Heart left ventricle (tissue), 13 donors: ENCODE measurements at regions not wholly inside any gene's neighbourhood (a gene's known extent, or its start where the extent isn't known, plus 50 kb on each side); places are given as distances from the start of the nearest gene placed in this dataset.

Source experiments
- POLR2A ChIP-seq, 2 donors: fragments of 450-650 bp; IDR thresholded peaks; one replicate each; pipeline ENCODE4 v1.6.1; 2017; ENCODE audit warnings: antibody characterized with exemption in 2 of 2, mild to moderate bottlenecking in 2 of 2, moderate library complexity in 2 of 2
- TF ChIP-seq, protein P1 (sequence below), 12 donors: fragments of 200-600 bp; sonication (generic) in 4 of 12; IDR thresholded peaks; one replicate each; pipeline versions ENCODE4 v1.5.0 to v1.8.0; 2018 to 2022; ENCODE audit warnings: antibody characterized with exemption in 12 of 12, mild to moderate bottlenecking in 5 of 12
- donor health status: ischemic (EF 13 %, LVEDD 7.1; RV severe dilation, severe dysfunction).
- donor health status: DM: no; HTN: yes; CAD: no.
- donor health status: DM: no; HTN: no; CAD: no.
- donor health status: ischemic (EF 25% LVEDD 6.9; RV normal size, moderate dysfunction).
- donor health status: ischemic (EF 25% LVEDD 5.7; RV mildly dilated, moderate dysfunction).
- donor health status: ischemic (EF 35%, LVEDD 5.7; RV mildly dilated, moderate dysfunction).
- donor health status: nonischemic (EF 11% LVEDD 7.7; RV severe dilation, severe dysfunction).
- donor health status: DM: yes; HTN: yes; CAD: no.
- donor health status: PGD.
- donor health status: ischemic (EF 29% LVEDD 5.4; RV normal size, mild dysfunction).
- donor health status: nonischemic (EF 23%, LVEDD 6.1; RV moderate dilation, normal function).

GRCh38 chr1:22238356-22239224, 95.7 kb upstream of the WNT4 start:
- TF ChIP-seq POLR2A (IDR thresholded peaks at IDR 0.05): no peak
- TF ChIP-seq, protein P1, sequence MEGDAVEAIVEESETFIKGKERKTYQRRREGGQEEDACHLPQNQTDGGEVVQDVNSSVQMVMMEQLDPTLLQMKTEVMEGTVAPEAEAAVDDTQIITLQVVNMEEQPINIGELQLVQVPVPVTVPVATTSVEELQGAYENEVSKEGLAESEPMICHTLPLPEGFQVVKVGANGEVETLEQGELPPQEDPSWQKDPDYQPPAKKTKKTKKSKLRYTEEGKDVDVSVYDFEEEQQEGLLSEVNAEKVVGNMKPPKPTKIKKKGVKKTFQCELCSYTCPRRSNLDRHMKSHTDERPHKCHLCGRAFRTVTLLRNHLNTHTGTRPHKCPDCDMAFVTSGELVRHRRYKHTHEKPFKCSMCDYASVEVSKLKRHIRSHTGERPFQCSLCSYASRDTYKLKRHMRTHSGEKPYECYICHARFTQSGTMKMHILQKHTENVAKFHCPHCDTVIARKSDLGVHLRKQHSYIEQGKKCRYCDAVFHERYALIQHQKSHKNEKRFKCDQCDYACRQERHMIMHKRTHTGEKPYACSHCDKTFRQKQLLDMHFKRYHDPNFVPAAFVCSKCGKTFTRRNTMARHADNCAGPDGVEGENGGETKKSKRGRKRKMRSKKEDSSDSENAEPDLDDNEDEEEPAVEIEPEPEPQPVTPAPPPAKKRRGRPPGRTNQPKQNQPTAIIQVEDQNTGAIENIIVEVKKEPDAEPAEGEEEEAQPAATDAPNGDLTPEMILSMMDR (IDR thresholded peaks at IDR 0.05): no peak
